NT2/D1 (cell line): ENCODE measurements at regions not wholly inside any gene's neighbourhood (a gene's known extent, or its start where the extent isn't known, plus 50 kb on each side); places are given as distances from the start of the nearest gene placed in this dataset.

ENCODE experiments used
- SUZ12 ChIP-seq: IDR thresholded peaks from 2 replicates; pipeline ENCODE4 v1.6.1; 2011; ENCODE audit not compliant: insufficient read length, insufficient read depth; ENCODE audit errors: extremely low read depth
- YY1 ChIP-seq: IDR thresholded peaks from 2 replicates; pipeline ENCODE4 v1.6.1; 2011; ENCODE audit not compliant: insufficient read length, insufficient read depth
- ZNF274 ChIP-seq: IDR thresholded peaks from 2 replicates; pipeline ENCODE4 v1.6.1; 2011; ENCODE audit warnings: mild to moderate bottlenecking, low read depth, low read length

- TF ChIP-seq ZNF274 (no peak), YY1 (no peak), SUZ12 (no peak)
Observed at GRCh38 chr6:108766419-108766818, 81.8 kb upstream of the ARMC2 start.
